ENCODE measurements at regions not wholly inside any gene's neighbourhood (a gene's known extent, or its start where the extent isn't known, plus 50 kb on each side); places are given as distances from the start of the nearest gene placed in this dataset.

DNA sequence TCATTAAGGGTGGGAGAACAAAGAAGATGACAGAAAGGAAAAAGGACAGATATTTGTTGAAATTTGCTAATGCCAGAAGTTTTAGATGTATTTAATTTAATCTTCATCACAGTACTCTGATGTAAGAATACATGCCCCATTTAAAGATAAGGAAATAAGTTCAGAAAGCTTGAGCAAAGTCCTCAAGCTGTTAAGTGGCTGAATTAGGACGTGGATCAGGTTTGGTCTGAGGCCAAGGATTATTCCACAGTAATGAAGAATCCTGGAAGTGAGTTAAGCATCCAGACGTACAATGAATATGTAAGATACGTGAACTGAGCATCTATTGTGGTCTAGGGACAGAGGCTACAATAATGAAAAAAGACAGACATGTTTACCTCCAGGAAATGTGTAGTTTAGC is 671.3 kb downstream of the PRELID2 start:
- Histone ChIP-seq H4K20me1 (ENCODE audit: insufficient read depth, low read length) (no peaks in the 10 kb centered on the region), H3K4me3 (ENCODE audit: low read length) (no peak overlapping the region), H3K79me2 (ENCODE audit: low read length) (no peaks in the 10 kb centered on the region), H3K27me3 (ENCODE audit: low read depth, low read length) (no peaks in the 10 kb centered on the region), H3K9ac (ENCODE audit: low read length) (no peak overlapping the region), H3K4me1 (ENCODE audit: low read length) (no peaks in the 10 kb centered on the region), H3K36me3 (replicated peaks; ENCODE audit: low read depth, low read length) (no peaks in the 10 kb centered on the region), H3K4me2 (ENCODE audit: low read length) (no peak overlapping the region), H2AFZ (ENCODE audit: low read depth, low read length) (no peak overlapping the region), H3K9me3 (ENCODE audit: insufficient read depth, low read length) (no peaks in the 10 kb centered on the region), H3K27ac (ENCODE audit: low read length) (no peak overlapping the region)
- TF ChIP-seq CTCF (IDR thresholded peaks at IDR 0.05; ENCODE audit: low read depth, low read length) (no peak), EZH2phosphoT487 (IDR thresholded peaks at IDR 0.05; ENCODE audit: low read depth) (no peak)

DNA sequence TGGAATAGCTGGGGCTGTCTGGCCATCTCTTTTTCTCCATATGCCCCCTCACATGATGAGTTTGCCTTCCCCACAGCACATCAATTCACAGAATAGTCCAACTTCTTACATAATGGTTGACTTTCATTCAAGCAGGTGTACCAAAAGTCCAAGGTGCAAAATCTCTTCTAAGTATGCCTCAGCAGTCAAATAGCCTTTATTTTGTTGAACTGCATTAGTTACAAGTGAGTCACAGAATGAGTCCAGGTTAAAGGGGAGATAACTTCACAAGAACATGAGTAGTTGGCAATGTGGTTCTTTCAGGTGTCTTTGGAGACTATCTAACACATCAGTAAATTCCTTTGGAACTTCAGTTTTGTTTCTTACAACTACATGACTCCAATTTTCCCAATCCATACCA is 672.5 kb downstream of the PRELID2 start:
- Histone ChIP-seq H3K4me3 (ENCODE audit: low read length) (no peak overlapping the region), H3K36me3 (replicated peaks; ENCODE audit: low read depth, low read length) (no peaks in the 10 kb centered on the region), H4K20me1 (ENCODE audit: insufficient read depth, low read length) (no peaks in the 10 kb centered on the region), H3K27ac (ENCODE audit: low read length) (no peak overlapping the region), H3K4me2 (ENCODE audit: low read length) (no peak overlapping the region), H3K79me2 (ENCODE audit: low read length) (no peaks in the 10 kb centered on the region), H3K27me3 (ENCODE audit: low read depth, low read length) (no peaks in the 10 kb centered on the region), H2AFZ (ENCODE audit: low read depth, low read length) (no peak overlapping the region), H3K9me3 (ENCODE audit: insufficient read depth, low read length) (no peaks in the 10 kb centered on the region), H3K4me1 (ENCODE audit: low read length) (no peaks in the 10 kb centered on the region), H3K9ac (ENCODE audit: low read length) (no peak overlapping the region)
- TF ChIP-seq EZH2phosphoT487 (IDR thresholded peaks at IDR 0.05; ENCODE audit: low read depth) (no peak), CTCF (IDR thresholded peaks at IDR 0.05; ENCODE audit: low read depth, low read length) (no peak)

GRCh38 chr5:145161391-145161790 is 673.8 kb downstream of the PRELID2 start:
- no peaks in the 10 kb centered on the region for H3K79me2 ChIP-seq (ENCODE audit: low read length)
- H3K4me2 ChIP-seq (ENCODE audit: low read length): no peak overlapping the region
- no peak overlapping the region for H3K27ac ChIP-seq (ENCODE audit: low read length)
- no peak overlapping the region for H3K9ac ChIP-seq (ENCODE audit: low read length)
- H3K36me3 ChIP-seq (replicated peaks; ENCODE audit: low read depth, low read length): no peaks in the 10 kb centered on the region
- no peak overlapping the region for H3K4me3 ChIP-seq (ENCODE audit: low read length)
- no peaks in the 10 kb centered on the region for H3K4me1 ChIP-seq (ENCODE audit: low read length)
- no peaks in the 10 kb centered on the region for H3K9me3 ChIP-seq (ENCODE audit: insufficient read depth, low read length)
- H4K20me1 ChIP-seq (ENCODE audit: insufficient read depth, low read length): no peaks in the 10 kb centered on the region
- H2AFZ ChIP-seq (ENCODE audit: low read depth, low read length): no peak overlapping the region
- TF ChIP-seq EZH2phosphoT487 (IDR thresholded peaks at IDR 0.05; ENCODE audit: low read depth) (no peak), CTCF (IDR thresholded peaks at IDR 0.05; ENCODE audit: low read depth, low read length) (no peak)
- no peaks in the 10 kb centered on the region for H3K27me3 ChIP-seq (ENCODE audit: low read depth, low read length)

GRCh38 chr5:145160679-145161078 is 674.5 kb downstream of the PRELID2 start:
- H3K9me3 ChIP-seq (ENCODE audit: insufficient read depth, low read length): no peaks in the 10 kb centered on the region
- no peak for TF ChIP-seq EZH2phosphoT487 (IDR thresholded peaks at IDR 0.05; ENCODE audit: low read depth)
- TF ChIP-seq CTCF (IDR thresholded peaks at IDR 0.05; ENCODE audit: low read depth, low read length): no peak
- H3K27me3 ChIP-seq (ENCODE audit: low read depth, low read length): no peaks in the 10 kb centered on the region

More at GRCh38 chr5:145160679-145161078, 674.5 kb downstream of the PRELID2 start:
- H3K79me2 ChIP-seq (ENCODE audit: low read length): no peaks in the 10 kb centered on the region
- H3K4me1 ChIP-seq (ENCODE audit: low read length): no peaks in the 10 kb centered on the region
- H3K27ac ChIP-seq (ENCODE audit: low read length): no peak overlapping the region
- no peak overlapping the region for H3K4me2 ChIP-seq (ENCODE audit: low read length)
- H3K4me3 ChIP-seq (ENCODE audit: low read length): no peak overlapping the region
- H2AFZ ChIP-seq (ENCODE audit: low read depth, low read length): no peak overlapping the region
- H4K20me1 ChIP-seq (ENCODE audit: insufficient read depth, low read length): no peaks in the 10 kb centered on the region
- H3K36me3 ChIP-seq (replicated peaks; ENCODE audit: low read depth, low read length): no peaks in the 10 kb centered on the region
- no peak overlapping the region for H3K9ac ChIP-seq (ENCODE audit: low read length)
